WTC11 (cell line): ENCODE measurements at regions not wholly inside any gene's neighbourhood (a gene's known extent, or its start where the extent isn't known, plus 50 kb on each side); places are given as distances from the start of the nearest gene placed in this dataset.

ENCODE experiments used
- ATAC-seq: fragments of 200-7000 bp; cut with Tn5 transposase; 2 replicates; pipeline ENCODE4 v1.10.0; 2021; ENCODE audit warnings: mild to moderate bottlenecking, moderate library complexity
- CTCF ChIA-PET: fragments of 300-600 bp; sonication (Branson Sonifier 250); formaldehyde crosslinking; loops from one replicate; lab custom pipeline; 2021; ENCODE audit warnings: antibody characterized with exemption; lab: Charles Lee
- POLR2A ChIA-PET: fragments of 350-600 bp; sonication (Branson Sonifier 250); formaldehyde crosslinking; loops from one replicate; lab custom pipeline; 2021; ENCODE audit warnings: antibody characterized with exemption; lab: Charles Lee
- DNase-seq: peaks from one replicate; pipeline ENCODE4 v3.0.0; 2021; ENCODE audit warnings: low spot score
- H3K27ac Mint-ChIP-seq: 2 replicates; pipeline ENCODE4 v1.8.0; 2021; ENCODE audit warnings: mixed read lengths
- H3K27me3 Mint-ChIP-seq: 2 replicates; pipeline ENCODE4 v1.8.0; 2021; ENCODE audit warnings: low read depth, mild to moderate bottlenecking, moderate library complexity, mixed read lengths
- H3K36me3 Mint-ChIP-seq: 2 replicates; pipeline ENCODE4 v1.8.0; 2021; ENCODE audit warnings: mixed read lengths
- H3K4me1 Mint-ChIP-seq: 2 replicates; pipeline ENCODE4 v1.8.0; 2022; ENCODE audit warnings: mixed read lengths
- H3K4me3 Mint-ChIP-seq: 2 replicates; pipeline ENCODE4 v1.8.0; 2021; ENCODE audit warnings: mild to moderate bottlenecking, moderate library complexity, mixed read lengths
- H3K9me3 Mint-ChIP-seq: 2 replicates; pipeline ENCODE4 v1.8.0; 2021; ENCODE audit warnings: mixed read lengths
- CREM ChIP-seq: sonication (generic); formaldehyde crosslinking; IDR thresholded peaks from 2 replicates; pipeline ENCODE4 v1.8.1; 2022; ENCODE audit warnings: mild to moderate bottlenecking, missing genetic modification reagents, moderate library complexity
- ELF4 ChIP-seq: sonication (generic); formaldehyde crosslinking; IDR thresholded peaks from 2 replicates; pipeline ENCODE4 v1.8.1; 2022; ENCODE audit warnings: low read depth, mild to moderate bottlenecking, moderate library complexity, missing genetic modification reagents
- GABPB1 ChIP-seq: sonication (generic); formaldehyde crosslinking; IDR thresholded peaks from 2 replicates; pipeline ENCODE4 v1.8.1; 2023; ENCODE audit warnings: mild to moderate bottlenecking, missing genetic modification reagents
- IRF2 ChIP-seq: sonication (generic); formaldehyde crosslinking; IDR thresholded peaks from 2 replicates; pipeline ENCODE4 v1.8.0; 2022; ENCODE audit warnings: low read depth, missing genetic modification reagents, borderline replicate concordance
- NFYB ChIP-seq: sonication (generic); formaldehyde crosslinking; conservative IDR thresholded peaks from 2 replicates; pipeline ENCODE4 v1.8.0; 2022; ENCODE audit warnings: low read depth, missing genetic modification reagents
- NR1H2 ChIP-seq: sonication (generic); formaldehyde crosslinking; IDR thresholded peaks from 2 replicates; pipeline ENCODE4 v1.9.0; 2021; ENCODE audit warnings: mild to moderate bottlenecking, moderate library complexity, missing genetic modification reagents
- TEAD1 ChIP-seq: sonication (generic); formaldehyde crosslinking; IDR thresholded peaks from 2 replicates; pipeline ENCODE4 v1.8.0; 2022; ENCODE audit warnings: mild to moderate bottlenecking, missing genetic modification reagents
- ZBTB21 ChIP-seq: sonication (generic); formaldehyde crosslinking; IDR thresholded peaks from 2 replicates; pipeline ENCODE4 v1.8.1; 2023; ENCODE audit warnings: mild to moderate bottlenecking, missing genetic modification reagents, borderline replicate concordance
- ZNF138 ChIP-seq: sonication (generic); formaldehyde crosslinking; conservative IDR thresholded peaks from 2 replicates; pipeline ENCODE4 v1.8.1; 2022; ENCODE audit warnings: mild to moderate bottlenecking, moderate library complexity, missing genetic modification reagents
- ZNF423 ChIP-seq: fragments of 250-450 bp; sonication (Bioruptor Pico); IDR thresholded peaks from 2 replicates; pipeline ENCODE4 v2.1.2; 2022; ENCODE audit warnings: mild to moderate bottlenecking, moderate library complexity
- TF ChIP-seq, protein P1 (sequence below): sonication (generic); formaldehyde crosslinking; IDR thresholded peaks from 2 replicates; pipeline ENCODE4 v1.8.1; 2022; ENCODE audit warnings: low read depth, mild to moderate bottlenecking, moderate library complexity, missing genetic modification reagents, borderline replicate concordance
- TF ChIP-seq, protein P2 (sequence below): sonication (generic); formaldehyde crosslinking; IDR thresholded peaks from 2 replicates; pipeline ENCODE4 v1.8.1; 2022; ENCODE audit warnings: mild to moderate bottlenecking, missing genetic modification reagents, moderate library complexity, borderline replicate concordance
- TF ChIP-seq, protein P3 (sequence below): sonication (generic); formaldehyde crosslinking; IDR thresholded peaks from 2 replicates; pipeline ENCODE4 v1.8.0; 2022; ENCODE audit warnings: mild to moderate bottlenecking, missing genetic modification reagents
- TF ChIP-seq, protein P4 (sequence below): sonication (generic); formaldehyde crosslinking; conservative IDR thresholded peaks from 2 replicates; pipeline ENCODE4 v1.8.1; 2023; ENCODE audit warnings: mild to moderate bottlenecking, low read depth, missing genetic modification reagents, moderate library complexity
- TF ChIP-seq, protein P5 (sequence below): sonication (generic); formaldehyde crosslinking; IDR thresholded peaks from 2 replicates; pipeline ENCODE4 v1.8.0; 2023; ENCODE audit warnings: missing genetic modification reagents
- TF ChIP-seq, protein P6 (sequence below): fragments of 250-450 bp; sonication (Bioruptor Pico); conservative IDR thresholded peaks from 2 replicates; pipeline ENCODE4 v1.9.0; 2021; ENCODE audit warnings: mild to moderate bottlenecking
- TF ChIP-seq, protein P7 (sequence below): sonication (generic); formaldehyde crosslinking; IDR thresholded peaks from 2 replicates; pipeline ENCODE4 v1.8.1; 2023; ENCODE audit warnings: mild to moderate bottlenecking, missing genetic modification reagents, moderate library complexity

DNA sequence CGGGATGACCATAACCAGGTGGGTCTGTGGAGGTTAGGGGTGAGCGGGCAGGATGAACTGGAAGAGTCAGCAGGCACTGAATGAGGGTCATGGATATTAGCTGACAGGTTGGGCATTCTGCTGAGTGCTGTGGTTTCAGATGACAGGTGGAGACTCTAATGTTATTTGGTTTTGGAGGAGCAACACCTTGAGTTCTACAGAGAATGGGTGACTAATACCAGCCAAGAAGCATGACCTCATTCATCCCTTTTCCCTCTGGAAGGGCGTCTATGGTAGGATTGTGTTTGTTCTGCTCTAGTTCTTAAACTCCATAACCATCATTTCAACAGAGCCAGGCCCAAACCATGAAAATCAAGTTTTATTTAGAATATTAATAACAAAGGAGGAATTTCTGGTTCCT lies 550.7 kb upstream of the LMCD1 start:
- CTCF ChIA-PET = no interaction called here
- H3K27me3 Mint-ChIP-seq = no peaks in the 10 kb centered on the region
- H3K4me1 Mint-ChIP-seq = peaks cover 41% of the 10 kb centered on the region
- TF ChIP-seq GABPB1 (CRISPR knock-in tag) (no peak), ZNF423 (CRISPR knock-in tag) (no peak), TEAD1 (CRISPR knock-in tag) (no peak)
- TF ChIP-seq, all 79 proteins: peak for 0
- DNase-seq (no peak), ATAC-seq (no peak)
- H3K9me3 Mint-ChIP-seq = peaks cover 3% of the 10 kb centered on the region; the same call in 1 of the 2 replicates
- H3K4me3 Mint-ChIP-seq = no peak overlapping the region
- no peak overlapping the region; the same call in 1 of the 2 replicates for H3K27ac Mint-ChIP-seq
- H3K36me3 Mint-ChIP-seq = no peaks in the 10 kb centered on the region
- POLR2A ChIA-PET = no interaction called here

DNA sequence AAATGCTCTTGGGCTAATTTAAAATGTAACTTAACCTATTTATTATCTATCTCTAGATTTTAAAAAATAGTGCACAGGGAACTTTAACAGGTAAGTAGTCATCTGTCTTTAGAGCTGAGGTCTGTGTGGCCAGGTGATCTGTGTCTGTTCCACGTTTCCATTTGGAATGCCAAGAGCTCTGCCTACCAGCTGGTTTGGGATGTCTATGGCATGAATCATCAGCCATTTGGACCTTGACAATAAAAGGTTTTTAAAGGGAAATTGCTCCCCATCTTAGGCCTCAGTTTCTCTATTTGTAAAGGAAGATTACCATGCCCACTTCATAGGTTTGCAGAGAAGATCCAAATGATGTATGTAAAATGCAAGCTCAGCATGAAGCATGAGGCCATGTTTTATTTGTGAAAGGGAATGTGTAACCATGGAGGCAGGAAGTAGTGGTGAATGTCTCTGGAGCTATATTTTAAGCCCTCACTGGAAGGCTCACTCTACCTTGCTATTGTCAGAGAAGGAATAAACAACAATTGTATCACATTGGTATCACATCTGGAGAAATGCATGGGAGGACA lies 548.1 kb upstream of the LMCD1 start:
- H3K9me3 Mint-ChIP-seq = peaks cover 3% of the 10 kb centered on the region; the same call in 1 of the 2 replicates
- no peaks in the 10 kb centered on the region for H3K27me3 Mint-ChIP-seq
- ATAC-seq = peak; percentile 33
- peaks cover 48% of the 10 kb centered on the region for H3K4me1 Mint-ChIP-seq
- TF ChIP-seq ZNF138 (CRISPR knock-in tag) (no peak), ZBTB21 (CRISPR knock-in tag) (no peak), IRF2 (no peak)
- TF ChIP-seq, protein P1, sequence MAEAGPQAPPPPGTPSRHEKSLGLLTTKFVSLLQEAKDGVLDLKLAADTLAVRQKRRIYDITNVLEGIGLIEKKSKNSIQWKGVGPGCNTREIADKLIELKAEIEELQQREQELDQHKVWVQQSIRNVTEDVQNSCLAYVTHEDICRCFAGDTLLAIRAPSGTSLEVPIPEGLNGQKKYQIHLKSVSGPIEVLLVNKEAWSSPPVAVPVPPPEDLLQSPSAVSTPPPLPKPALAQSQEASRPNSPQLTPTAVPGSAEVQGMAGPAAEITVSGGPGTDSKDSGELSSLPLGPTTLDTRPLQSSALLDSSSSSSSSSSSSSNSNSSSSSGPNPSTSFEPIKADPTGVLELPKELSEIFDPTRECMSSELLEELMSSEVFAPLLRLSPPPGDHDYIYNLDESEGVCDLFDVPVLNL (CRISPR knock-in tag) = no peak
- ChIA-PET CTCF (interaction anchor here (1.8 kb wide), 1 partner anchor 143 kb away, joined by 5 read pairs; no protein-coding TSS in a partner anchor), POLR2A (interaction anchor here (0.6 kb wide), 1 partner anchor 10 kb away, joined by 3 read pairs; no protein-coding TSS in a partner anchor)
- no peak for DNase-seq
- H3K27ac Mint-ChIP-seq = no peak overlapping the region; the same call in 1 of the 2 replicates
- no peak overlapping the region for H3K4me3 Mint-ChIP-seq
- H3K36me3 Mint-ChIP-seq = no peaks in the 10 kb centered on the region

DNA sequence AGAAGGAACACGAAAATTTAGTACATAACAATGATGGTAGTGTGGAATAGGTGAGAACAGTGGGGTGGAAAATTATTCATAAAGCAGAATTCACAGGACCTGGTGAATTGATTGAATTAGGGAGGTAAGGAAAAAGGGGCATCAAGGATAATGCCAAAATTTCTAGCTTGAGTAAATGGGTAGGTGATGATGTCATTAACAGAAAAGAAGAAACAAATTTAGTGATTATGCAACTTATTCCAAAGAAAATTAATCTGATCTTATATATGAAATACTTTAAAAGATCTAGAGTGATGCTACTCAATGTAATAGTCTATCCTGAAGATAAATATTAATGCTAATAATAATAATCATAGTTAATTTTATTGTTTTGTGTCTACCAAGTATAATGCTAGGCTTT lies 544.6 kb upstream of the LMCD1 start:
- Mint-ChIP-seq H3K4me3 (no peak overlapping the region), H3K4me1 (peaks cover 51% of the 10 kb centered on the region), H3K36me3 (peaks cover 3% of the 10 kb centered on the region; the same call in 1 of the 2 replicates), H3K9me3 (peaks cover 8% of the 10 kb centered on the region; the same call in 1 of the 2 replicates), H3K27ac (no peak overlapping the region), H3K27me3 (no peaks in the 10 kb centered on the region)
- POLR2A ChIA-PET = no interaction called here
- no peak for DNase-seq
- ATAC-seq = no peak
- CTCF ChIA-PET = no interaction called here
- TF ChIP-seq, protein P2, sequence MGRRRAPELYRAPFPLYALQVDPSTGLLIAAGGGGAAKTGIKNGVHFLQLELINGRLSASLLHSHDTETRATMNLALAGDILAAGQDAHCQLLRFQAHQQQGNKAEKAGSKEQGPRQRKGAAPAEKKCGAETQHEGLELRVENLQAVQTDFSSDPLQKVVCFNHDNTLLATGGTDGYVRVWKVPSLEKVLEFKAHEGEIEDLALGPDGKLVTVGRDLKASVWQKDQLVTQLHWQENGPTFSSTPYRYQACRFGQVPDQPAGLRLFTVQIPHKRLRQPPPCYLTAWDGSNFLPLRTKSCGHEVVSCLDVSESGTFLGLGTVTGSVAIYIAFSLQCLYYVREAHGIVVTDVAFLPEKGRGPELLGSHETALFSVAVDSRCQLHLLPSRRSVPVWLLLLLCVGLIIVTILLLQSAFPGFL (CRISPR knock-in tag) = no peak
- no peak for TF ChIP-seq CREM (CRISPR knock-in tag)
- TF ChIP-seq IRF2 = no peak
- TF ChIP-seq ZNF423 (CRISPR knock-in tag) = no peak
- TF ChIP-seq, protein P3, sequence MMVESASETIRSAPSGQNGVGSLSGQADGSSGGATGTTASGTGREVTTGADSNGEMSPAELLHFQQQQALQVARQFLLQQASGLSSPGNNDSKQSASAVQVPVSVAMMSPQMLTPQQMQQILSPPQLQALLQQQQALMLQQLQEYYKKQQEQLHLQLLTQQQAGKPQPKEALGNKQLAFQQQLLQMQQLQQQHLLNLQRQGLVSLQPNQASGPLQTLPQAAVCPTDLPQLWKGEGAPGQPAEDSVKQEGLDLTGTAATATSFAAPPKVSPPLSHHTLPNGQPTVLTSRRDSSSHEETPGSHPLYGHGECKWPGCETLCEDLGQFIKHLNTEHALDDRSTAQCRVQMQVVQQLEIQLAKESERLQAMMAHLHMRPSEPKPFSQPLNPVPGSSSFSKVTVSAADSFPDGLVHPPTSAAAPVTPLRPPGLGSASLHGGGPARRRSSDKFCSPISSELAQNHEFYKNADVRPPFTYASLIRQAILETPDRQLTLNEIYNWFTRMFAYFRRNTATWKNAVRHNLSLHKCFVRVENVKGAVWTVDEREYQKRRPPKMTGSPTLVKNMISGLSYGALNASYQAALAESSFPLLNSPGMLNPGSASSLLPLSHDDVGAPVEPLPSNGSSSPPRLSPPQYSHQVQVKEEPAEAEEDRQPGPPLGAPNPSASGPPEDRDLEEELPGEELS (CRISPR knock-in tag) = no peak
- TF ChIP-seq ELF4 (CRISPR knock-in tag) = no peak
- TF ChIP-seq, protein P4, sequence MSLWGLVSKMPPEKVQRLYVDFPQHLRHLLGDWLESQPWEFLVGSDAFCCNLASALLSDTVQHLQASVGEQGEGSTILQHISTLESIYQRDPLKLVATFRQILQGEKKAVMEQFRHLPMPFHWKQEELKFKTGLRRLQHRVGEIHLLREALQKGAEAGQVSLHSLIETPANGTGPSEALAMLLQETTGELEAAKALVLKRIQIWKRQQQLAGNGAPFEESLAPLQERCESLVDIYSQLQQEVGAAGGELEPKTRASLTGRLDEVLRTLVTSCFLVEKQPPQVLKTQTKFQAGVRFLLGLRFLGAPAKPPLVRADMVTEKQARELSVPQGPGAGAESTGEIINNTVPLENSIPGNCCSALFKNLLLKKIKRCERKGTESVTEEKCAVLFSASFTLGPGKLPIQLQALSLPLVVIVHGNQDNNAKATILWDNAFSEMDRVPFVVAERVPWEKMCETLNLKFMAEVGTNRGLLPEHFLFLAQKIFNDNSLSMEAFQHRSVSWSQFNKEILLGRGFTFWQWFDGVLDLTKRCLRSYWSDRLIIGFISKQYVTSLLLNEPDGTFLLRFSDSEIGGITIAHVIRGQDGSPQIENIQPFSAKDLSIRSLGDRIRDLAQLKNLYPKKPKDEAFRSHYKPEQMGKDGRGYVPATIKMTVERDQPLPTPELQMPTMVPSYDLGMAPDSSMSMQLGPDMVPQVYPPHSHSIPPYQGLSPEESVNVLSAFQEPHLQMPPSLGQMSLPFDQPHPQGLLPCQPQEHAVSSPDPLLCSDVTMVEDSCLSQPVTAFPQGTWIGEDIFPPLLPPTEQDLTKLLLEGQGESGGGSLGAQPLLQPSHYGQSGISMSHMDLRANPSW (CRISPR knock-in tag) = no peak
- TF ChIP-seq NFYB (CRISPR knock-in tag) = no peak
- no peak for TF ChIP-seq NR1H2
- TF ChIP-seq, protein P5, sequence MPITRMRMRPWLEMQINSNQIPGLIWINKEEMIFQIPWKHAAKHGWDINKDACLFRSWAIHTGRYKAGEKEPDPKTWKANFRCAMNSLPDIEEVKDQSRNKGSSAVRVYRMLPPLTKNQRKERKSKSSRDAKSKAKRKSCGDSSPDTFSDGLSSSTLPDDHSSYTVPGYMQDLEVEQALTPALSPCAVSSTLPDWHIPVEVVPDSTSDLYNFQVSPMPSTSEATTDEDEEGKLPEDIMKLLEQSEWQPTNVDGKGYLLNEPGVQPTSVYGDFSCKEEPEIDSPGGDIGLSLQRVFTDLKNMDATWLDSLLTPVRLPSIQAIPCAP (CRISPR knock-in tag) = no peak
- TF ChIP-seq, protein P6, sequence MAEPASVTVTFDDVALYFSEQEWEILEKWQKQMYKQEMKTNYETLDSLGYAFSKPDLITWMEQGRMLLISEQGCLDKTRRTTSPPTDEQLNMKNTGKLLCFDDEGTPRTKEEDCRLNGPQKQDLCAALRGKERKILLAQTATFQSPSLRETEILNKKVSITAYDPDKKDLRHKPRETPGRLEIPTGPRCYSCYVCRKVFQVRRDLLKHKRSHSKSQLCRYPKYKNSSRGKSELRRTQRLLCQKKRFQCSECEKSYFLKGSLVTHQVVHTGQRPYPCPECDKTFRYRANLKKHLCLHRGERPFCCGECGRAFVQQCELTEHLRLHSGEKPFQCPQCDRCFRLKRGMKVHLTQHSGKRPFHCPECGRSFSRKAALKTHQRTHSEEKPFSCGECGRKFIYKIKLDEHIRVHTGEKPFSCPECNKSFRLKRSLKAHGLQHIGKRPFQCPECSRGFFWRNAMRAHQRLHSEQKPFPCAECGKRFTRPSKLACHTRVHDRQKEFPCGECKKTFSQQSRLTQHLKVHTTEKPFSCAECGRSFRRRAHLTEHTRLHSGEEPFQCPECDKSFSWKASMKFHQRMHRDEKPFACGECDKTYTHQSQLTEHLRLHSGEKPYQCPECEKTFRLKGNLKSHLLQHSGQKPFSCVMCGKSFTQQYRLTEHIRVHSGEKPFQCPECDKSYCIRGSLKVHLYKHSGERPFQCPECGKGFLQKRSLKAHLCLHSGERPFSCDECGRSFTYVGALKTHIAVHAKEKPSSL (CRISPR knock-in tag) = no peak
- TF ChIP-seq, protein P7, sequence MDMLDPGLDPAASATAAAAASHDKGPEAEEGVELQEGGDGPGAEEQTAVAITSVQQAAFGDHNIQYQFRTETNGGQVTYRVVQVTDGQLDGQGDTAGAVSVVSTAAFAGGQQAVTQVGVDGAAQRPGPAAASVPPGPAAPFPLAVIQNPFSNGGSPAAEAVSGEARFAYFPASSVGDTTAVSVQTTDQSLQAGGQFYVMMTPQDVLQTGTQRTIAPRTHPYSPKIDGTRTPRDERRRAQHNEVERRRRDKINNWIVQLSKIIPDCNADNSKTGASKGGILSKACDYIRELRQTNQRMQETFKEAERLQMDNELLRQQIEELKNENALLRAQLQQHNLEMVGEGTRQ = no peak
